HFF-Myc (cell line): ENCODE measurements at regions not wholly inside any gene's neighbourhood (a gene's known extent, or its start where the extent isn't known, plus 50 kb on each side); places are given as distances from the start of the nearest gene placed in this dataset.

Experiments
- DNase-seq: peaks from one replicate; pipeline ENCODE4 v3.0.0-alpha.2; 2011; ENCODE audit warnings: low read depth; ENCODE audit errors: extremely low read depth
- H3K4me3 ChIP-seq: replicated peaks from 2 replicates; pipeline ENCODE4 v1.5.1; 2011; ENCODE audit warnings: low read depth, mild to moderate bottlenecking, control low read depth, low read length
- CTCF ChIP-seq: IDR thresholded peaks from 2 replicates; pipeline ENCODE4 v1.5.1; 2012; ENCODE audit warnings: mild to moderate bottlenecking, low read depth, low read length, control low read depth; ENCODE audit errors: missing control alignments

GRCh38 chr7:89966067-89966664 lies 188.1 kb upstream of the STEAP1 start:
- H3K4me3 ChIP-seq, result no peak overlapping the region
- DNase-seq, result no peak
- no peak for TF ChIP-seq CTCF

DNA sequence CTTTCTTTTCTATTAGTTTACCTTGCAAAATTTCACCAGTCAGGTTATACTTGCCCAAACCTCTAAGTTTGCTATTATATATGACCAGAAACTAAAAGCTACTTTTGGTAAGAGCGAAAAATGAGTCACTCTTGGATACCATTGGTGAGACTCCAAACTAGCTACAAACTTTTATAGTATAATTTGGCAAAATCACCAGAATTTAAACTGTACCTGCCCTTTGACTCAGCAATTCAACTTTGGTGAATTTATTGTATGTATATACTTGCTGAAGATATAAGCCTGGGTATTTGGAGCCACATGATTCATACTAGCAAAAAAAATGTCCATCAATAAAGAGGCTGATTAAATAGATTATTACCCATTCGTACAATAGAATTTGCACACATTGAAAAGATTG lies 178.7 kb upstream of the STEAP1 start:
- no peak for TF ChIP-seq CTCF
- no peak for DNase-seq
- H3K4me3 ChIP-seq, result no peak overlapping the region

DNA sequence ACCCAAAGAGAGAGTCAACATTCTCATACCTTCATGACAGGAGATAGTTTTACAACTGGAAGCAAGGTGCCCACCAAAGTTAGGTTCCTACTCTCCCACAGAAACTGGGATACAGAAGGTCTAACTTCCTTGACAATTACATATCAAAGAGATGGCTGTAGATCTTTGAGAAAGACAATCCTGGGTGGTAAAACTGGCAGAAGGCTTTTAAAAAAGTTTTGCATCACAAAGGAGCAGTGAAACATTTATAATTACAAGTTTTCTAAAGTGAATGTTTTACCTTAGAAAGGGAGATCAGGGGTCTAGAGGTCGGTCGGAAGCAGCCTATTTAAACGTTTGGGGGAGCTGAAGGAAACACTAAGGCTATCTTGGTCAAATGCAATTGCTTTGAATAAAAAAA lies 166.6 kb upstream of the STEAP1 start:
- DNase-seq, result no peak
- no peak overlapping the region for H3K4me3 ChIP-seq
- TF ChIP-seq CTCF, result no peak

DNA sequence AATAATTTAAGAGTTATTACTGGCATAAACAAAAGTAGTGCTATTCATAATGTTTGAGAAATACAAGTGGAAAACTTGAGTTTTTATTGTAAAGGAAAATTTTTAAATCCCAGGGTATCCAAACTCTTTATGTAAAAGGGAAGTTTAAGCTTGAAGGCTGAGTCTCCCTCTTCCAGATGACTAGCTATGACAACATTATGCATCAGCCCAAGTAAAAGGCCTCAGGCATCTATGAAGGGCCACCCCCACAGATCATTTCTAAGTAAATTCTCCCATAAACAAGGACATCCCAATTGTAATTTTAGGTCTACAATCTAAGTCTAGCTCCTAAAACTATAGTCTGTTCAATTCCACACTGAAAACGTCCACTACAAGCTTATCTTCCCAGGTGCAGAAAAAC lies 166.2 kb upstream of the STEAP1 start:
- no peak overlapping the region for H3K4me3 ChIP-seq
- DNase-seq, result no peak
- no peak for TF ChIP-seq CTCF

- no peak overlapping the region for H3K4me3 ChIP-seq
- no peak for DNase-seq
- no peak for TF ChIP-seq CTCF
Measured at GRCh38 chr7:89989454-89989853, 164.8 kb upstream of the STEAP1 start.

DNA sequence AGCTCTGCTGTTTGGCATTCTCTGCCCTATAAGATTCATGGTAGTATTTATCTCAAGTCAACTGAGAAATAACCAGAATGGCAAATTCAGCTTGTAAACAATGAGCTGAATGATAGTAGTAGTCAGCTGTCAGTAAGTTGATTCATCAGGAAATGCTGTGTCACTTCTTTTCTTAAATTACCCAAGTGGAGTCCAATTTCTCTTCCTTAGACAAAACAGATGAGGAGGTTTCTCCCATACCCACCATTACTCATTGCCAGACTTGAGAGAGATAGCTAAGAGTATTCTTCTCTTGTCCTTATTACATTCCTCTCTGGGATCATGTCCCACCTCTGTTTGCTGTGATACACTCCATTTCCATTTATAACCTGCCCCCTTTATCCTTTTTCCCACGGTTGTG lies 159.8 kb upstream of the STEAP1 start:
- no peak for TF ChIP-seq CTCF
- H3K4me3 ChIP-seq, result no peak overlapping the region
- DNase-seq, result no peak

DNA sequence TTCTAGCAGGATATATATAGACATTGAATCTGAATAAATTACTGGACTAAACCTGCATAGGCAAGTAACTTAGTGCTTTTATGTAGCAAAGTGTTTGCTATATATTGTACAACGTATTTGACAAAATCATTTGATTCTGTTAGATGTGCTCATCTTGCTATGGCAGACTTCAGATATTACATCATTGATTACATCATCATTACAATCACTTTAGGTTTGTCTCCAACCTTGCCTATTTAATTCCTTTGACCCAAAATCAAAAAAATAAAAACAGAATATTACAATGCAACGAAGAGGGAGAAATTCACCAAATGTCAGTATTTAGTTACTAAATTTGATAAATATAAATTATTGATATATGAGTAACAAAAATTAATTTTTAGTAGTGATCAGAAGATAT lies 155.7 kb upstream of the STEAP1 start:
- no peak overlapping the region for H3K4me3 ChIP-seq
- TF ChIP-seq CTCF, result no peak
- DNase-seq, result no peak
